ENCODE measurements at regions not wholly inside any gene's neighbourhood (a gene's known extent, or its start where the extent isn't known, plus 50 kb on each side); places are given as distances from the start of the nearest gene placed in this dataset.

GRCh38 chr12:30823764-30824163 lies 69.0 kb upstream of the CAPRIN2 start:
- POLR2A ChIA-PET (ENCODE audit: partially characterized antibody), result interaction anchor here (0.7 to 1.1 kb wide), 3 partner anchors 13 to 128 kb away, joined by 3 to 4 read pairs (median 4); partner anchors contain the start of gene IPO8
- TF ChIP-seq, protein P1, sequence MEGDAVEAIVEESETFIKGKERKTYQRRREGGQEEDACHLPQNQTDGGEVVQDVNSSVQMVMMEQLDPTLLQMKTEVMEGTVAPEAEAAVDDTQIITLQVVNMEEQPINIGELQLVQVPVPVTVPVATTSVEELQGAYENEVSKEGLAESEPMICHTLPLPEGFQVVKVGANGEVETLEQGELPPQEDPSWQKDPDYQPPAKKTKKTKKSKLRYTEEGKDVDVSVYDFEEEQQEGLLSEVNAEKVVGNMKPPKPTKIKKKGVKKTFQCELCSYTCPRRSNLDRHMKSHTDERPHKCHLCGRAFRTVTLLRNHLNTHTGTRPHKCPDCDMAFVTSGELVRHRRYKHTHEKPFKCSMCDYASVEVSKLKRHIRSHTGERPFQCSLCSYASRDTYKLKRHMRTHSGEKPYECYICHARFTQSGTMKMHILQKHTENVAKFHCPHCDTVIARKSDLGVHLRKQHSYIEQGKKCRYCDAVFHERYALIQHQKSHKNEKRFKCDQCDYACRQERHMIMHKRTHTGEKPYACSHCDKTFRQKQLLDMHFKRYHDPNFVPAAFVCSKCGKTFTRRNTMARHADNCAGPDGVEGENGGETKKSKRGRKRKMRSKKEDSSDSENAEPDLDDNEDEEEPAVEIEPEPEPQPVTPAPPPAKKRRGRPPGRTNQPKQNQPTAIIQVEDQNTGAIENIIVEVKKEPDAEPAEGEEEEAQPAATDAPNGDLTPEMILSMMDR (IDR thresholded peaks at IDR 0.05; ENCODE audit: control extremely low read depth in 1 of 3, insufficient read depth in 1 of 3, low read depth in 1 of 3, low read length in 3 of 3), result peak in 2 of 3 experiments; percentile 20 to 31; a peak in 2 of 4 replicates
- TF ChIP-seq ASH2L (IDR thresholded peaks at IDR 0.05; ENCODE audit: low read length) (no peak), RFX5 (IDR thresholded peaks at IDR 0.05; ENCODE audit: borderline replicate concordance, low read depth, low read length) (no peak), RAD21 (IDR thresholded peaks at IDR 0.05 in 1 of 2, conservative IDR thresholded peaks at IDR 0.05 in 1 of 2; ENCODE audit: low read depth in 2 of 2, low read length in 2 of 2) (peak in 1 of 2 experiments; percentile 15; a peak in 1 of 4 replicates), SUZ12 (IDR thresholded peaks at IDR 0.05; ENCODE audit: low read length) (no peak), GTF2F1 (IDR thresholded peaks at IDR 0.05; ENCODE audit: borderline replicate concordance, low read depth, low read length) (no peak), SP4 (IDR thresholded peaks at IDR 0.05; ENCODE audit: low read length) (no peak), MAX (IDR thresholded peaks at IDR 0.05) (peak; percentile 71), MAFK (IDR thresholded peaks at IDR 0.05; ENCODE audit: low read depth, low read length) (no peak), ZNF274 (IDR thresholded peaks at IDR 0.05; ENCODE audit: borderline replicate concordance, extremely low read depth, low read length) (no peak)

More at GRCh38 chr12:30823764-30824163, 69.0 kb upstream of the CAPRIN2 start:
- no peak overlapping the region for H3K4ac ChIP-seq (replicated peaks; ENCODE audit: insufficient read length, low read depth, low read length)
- H2BK120ac ChIP-seq (replicated peaks; ENCODE audit: low read depth, low read length), result no peak overlapping the region
- no peak overlapping the region for H3K9ac ChIP-seq (replicated peaks in 1 of 4; ENCODE audit: extremely low read depth in 1 of 4, low read depth in 3 of 4, low read length in 3 of 4)
- H3K79me2 ChIP-seq (ENCODE audit: control insufficient read depth in 1 of 2, insufficient read depth in 2 of 2, low read length in 2 of 2), result no peaks in the 10 kb centered on the region
- peak overlapping the region; percentile 84 to 100; a peak in 2 of 4 replicates for H3K4me2 ChIP-seq (ENCODE audit: insufficient read depth in 1 of 2, low read depth in 2 of 2, low read length in 2 of 2)
- H3K14ac ChIP-seq (ENCODE audit: insufficient read length), result no peak overlapping the region
- H2BK5ac ChIP-seq (ENCODE audit: low read depth, low read length), result no peak overlapping the region
- H3K23me2 ChIP-seq (ENCODE audit: low read depth, low read length), result peaks cover 10% of the 10 kb centered on the region; the same call in 1 of the 2 replicates
- no peak overlapping the region for H2AFZ ChIP-seq (ENCODE audit: low read length)
- no peak overlapping the region for H3K27ac ChIP-seq (ENCODE audit: low read depth, low read length)
- peaks cover 0 to 20% (median 17%) of the 10 kb centered on the region in 4 experiments; a peak in 6 of 7 replicates for H3K27me3 ChIP-seq (replicated peaks in 1 of 4; ENCODE audit: control insufficient read depth in 3 of 4, extremely low read depth in 1 of 4, insufficient read depth in 3 of 4, low read length in 3 of 4)
- WGBS, 2 experiments (ENCODE audit: extremely low coverage in 1 of 2, insufficient coverage in 1 of 2, insufficient read length in 1 of 2, insufficient replicate concordance in 2 of 2, low coverage in 1 of 2, low lambda C conversion rate in 2 of 2, missing lambda C conversion rate in 1 of 2), result 77% methylated on average over 13 of the region's 13 CpGs; no CpG with 5 or more reads in 1 of the 2 experiments
- FAIRE-seq, result no peak
- H3K56ac ChIP-seq (replicated peaks; ENCODE audit: insufficient read length, low read depth, low read length), result no peak overlapping the region
- H3K36me3 ChIP-seq (ENCODE audit: control insufficient read depth in 2 of 4, insufficient read depth in 4 of 4, low read length in 3 of 4), result no peaks in the 10 kb centered on the region
- no peaks in the 10 kb centered on the region for H4K20me1 ChIP-seq (replicated peaks in 1 of 2; ENCODE audit: control insufficient read depth in 1 of 2, insufficient read depth in 2 of 2, low read length in 2 of 2)
- CTCF ChIA-PET (ENCODE audit: partially characterized antibody), result interaction anchor here (0.8 to 4.1 kb wide), 11 partner anchors 8 to 286 kb away, joined by 3 to 13 read pairs (median 4); no protein-coding TSS in a partner anchor
- H2BK15ac ChIP-seq (ENCODE audit: low read length), result no peak overlapping the region
- H4K8ac ChIP-seq (ENCODE audit: extremely low read depth, insufficient read depth, low read length), result no peak overlapping the region
- no peaks in the 10 kb centered on the region for H3K9me3 ChIP-seq (ENCODE audit: insufficient read depth in 2 of 2, low read depth in 1 of 2, low read length in 1 of 2)
- H3K4me3 ChIP-seq (ENCODE audit: extremely low read depth in 1 of 4, insufficient read depth in 2 of 4, low read depth in 3 of 4, low read length in 4 of 4), result no peak overlapping the region
- no peak overlapping the region for H2BK20ac ChIP-seq (ENCODE audit: low read length)
- H2AK5ac ChIP-seq (ENCODE audit: low read depth, low read length), result no peak overlapping the region
- no peak overlapping the region for H3K18ac ChIP-seq (ENCODE audit: extremely low read depth, low read length)
- no peak overlapping the region for H4K91ac ChIP-seq (replicated peaks; ENCODE audit: insufficient read length, low read length)
- no peaks in the 10 kb centered on the region for H3K79me1 ChIP-seq (ENCODE audit: low read depth, low read length)
- peaks cover 0 to 6% (median 3%) of the 10 kb centered on the region in 4 experiments; a peak in 6 of 7 replicates for H3K4me1 ChIP-seq (replicated peaks in 1 of 4; ENCODE audit: control insufficient read depth in 3 of 4, insufficient read depth in 4 of 4, low read length in 3 of 4)
- no peak overlapping the region for H3K23ac ChIP-seq (ENCODE audit: insufficient read length)
- H2BK12ac ChIP-seq (ENCODE audit: low read depth, low read length), result no peak overlapping the region
- DNase-seq (ENCODE audit: low read depth in 1 of 2, low spot score in 2 of 2), result no peak
- H4K5ac ChIP-seq (ENCODE audit: insufficient read length, low read depth, low read length), result no peak overlapping the region
